AG09319 (cell line): ENCODE measurements at regions not wholly inside any gene's neighbourhood (a gene's known extent, or its start where the extent isn't known, plus 50 kb on each side); places are given as distances from the start of the nearest gene placed in this dataset.

Source experiments
- DNase-seq: peaks from one replicate; pipeline ENCODE4 v3.0.0-alpha.2; 2010; ENCODE audit warnings: low read depth; ENCODE audit errors: extremely low read depth
- TF ChIP-seq, protein P1 (sequence below): IDR thresholded peaks from 2 replicates; pipeline ENCODE4 v1.5.1; 2011; ENCODE audit warnings: low read depth, mild to moderate bottlenecking, inconsistent platforms, low read length, moderate library complexity

DNA sequence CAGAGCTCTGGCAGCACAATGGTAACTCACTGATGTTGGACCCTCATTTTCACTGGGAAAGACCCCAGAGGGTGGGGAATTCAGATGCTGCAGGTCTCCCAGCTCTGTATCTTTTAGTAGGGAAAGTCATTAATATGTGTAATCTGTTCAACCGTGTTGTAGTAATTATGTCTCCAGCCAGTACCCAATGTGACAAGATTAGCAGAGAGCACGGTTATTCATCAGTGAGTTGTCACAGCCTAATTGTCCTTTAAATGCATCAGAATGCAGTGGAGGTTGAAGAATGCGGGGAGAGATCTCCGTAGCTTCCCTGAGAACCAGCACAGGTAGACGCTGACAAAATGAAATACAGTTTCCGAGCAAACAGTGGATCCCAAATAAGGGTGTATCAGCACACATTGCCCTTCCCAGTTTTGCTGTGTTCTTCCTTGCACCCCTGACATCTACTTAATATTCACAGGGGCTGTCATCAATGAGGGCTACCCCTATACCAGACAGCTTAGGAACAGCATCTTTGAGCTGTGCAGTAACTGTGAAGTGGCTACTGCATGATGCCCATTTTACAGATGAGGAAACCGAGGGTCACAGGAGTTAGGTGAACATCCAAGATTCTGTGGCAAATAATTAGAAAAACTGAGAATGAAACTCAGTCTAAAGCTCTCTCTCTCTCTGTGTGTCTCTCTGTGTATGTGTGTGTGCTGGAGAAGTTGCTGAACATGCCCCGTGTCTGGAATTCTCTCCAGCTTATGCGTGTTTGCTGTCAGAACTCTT, 430.4 kb upstream of the HS6ST1 start:
- DNase-seq: no peak

DNA sequence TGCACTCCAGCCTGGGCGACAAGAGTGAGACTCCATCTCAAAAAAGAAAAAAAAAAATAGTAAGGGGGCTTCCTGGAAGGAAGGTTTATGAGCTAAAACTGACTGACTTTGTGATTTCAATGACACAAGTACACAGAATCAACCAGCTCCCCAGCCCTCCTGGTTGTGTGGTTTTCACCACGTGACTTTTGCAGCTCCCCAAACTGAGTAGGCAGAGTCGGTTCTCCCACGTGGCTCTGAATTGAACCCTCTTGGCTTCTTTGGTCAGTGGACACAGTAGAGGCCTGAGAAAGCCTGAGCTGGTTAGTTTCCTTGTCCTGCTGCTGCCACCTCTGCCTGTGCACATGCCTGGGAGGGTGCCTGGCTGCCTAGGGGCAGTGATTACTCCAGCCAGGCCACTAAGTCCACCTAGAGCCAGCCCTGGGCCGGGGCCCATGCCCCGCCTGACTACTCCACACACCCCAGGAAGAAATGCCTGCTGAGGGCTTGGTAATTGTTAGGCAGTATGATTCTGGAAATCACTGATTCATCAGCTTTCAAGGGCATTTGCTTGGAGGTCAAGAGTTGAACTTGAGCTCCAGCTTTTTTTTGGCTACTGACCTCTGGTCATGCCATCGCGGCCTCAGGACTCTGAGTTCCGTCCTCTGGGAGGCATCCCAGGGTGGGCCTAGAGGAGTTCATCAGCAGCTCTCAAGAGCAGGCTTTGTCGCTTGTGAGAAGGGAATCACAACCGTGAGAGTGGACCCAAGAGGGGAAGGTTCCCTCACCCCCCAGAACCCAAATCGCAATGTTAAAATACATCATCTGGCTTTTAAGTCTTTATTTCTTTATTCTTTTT, 431.9 kb upstream of the HS6ST1 start:
- TF ChIP-seq, protein P1, sequence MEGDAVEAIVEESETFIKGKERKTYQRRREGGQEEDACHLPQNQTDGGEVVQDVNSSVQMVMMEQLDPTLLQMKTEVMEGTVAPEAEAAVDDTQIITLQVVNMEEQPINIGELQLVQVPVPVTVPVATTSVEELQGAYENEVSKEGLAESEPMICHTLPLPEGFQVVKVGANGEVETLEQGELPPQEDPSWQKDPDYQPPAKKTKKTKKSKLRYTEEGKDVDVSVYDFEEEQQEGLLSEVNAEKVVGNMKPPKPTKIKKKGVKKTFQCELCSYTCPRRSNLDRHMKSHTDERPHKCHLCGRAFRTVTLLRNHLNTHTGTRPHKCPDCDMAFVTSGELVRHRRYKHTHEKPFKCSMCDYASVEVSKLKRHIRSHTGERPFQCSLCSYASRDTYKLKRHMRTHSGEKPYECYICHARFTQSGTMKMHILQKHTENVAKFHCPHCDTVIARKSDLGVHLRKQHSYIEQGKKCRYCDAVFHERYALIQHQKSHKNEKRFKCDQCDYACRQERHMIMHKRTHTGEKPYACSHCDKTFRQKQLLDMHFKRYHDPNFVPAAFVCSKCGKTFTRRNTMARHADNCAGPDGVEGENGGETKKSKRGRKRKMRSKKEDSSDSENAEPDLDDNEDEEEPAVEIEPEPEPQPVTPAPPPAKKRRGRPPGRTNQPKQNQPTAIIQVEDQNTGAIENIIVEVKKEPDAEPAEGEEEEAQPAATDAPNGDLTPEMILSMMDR: no peak
- DNase-seq: no peak

More for the DNA sequence above, 430.4 kb upstream of the HS6ST1 start:
- TF ChIP-seq, protein P1: no peak

DNA sequence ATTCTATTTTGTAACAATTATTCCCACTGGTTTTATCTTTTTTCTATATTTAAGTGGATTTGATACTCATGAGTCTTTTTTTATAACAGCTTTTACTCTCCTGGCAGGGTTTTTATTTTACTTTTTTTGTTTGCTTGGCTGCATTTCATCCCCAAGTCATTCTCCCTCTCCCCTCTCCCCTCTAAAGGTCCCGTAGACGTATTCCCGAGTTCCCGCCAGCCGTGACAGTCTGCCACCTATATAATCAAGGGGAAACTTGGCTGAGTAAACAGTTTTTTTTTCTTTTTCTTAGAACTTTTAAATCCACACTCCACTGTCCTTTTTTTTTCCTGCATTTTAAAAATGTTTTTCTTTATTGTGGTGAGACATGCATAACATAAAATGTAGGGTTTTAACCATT, 433.1 kb upstream of the HS6ST1 start:
- DNase-seq: no peak
- TF ChIP-seq, protein P1: no peak

DNA sequence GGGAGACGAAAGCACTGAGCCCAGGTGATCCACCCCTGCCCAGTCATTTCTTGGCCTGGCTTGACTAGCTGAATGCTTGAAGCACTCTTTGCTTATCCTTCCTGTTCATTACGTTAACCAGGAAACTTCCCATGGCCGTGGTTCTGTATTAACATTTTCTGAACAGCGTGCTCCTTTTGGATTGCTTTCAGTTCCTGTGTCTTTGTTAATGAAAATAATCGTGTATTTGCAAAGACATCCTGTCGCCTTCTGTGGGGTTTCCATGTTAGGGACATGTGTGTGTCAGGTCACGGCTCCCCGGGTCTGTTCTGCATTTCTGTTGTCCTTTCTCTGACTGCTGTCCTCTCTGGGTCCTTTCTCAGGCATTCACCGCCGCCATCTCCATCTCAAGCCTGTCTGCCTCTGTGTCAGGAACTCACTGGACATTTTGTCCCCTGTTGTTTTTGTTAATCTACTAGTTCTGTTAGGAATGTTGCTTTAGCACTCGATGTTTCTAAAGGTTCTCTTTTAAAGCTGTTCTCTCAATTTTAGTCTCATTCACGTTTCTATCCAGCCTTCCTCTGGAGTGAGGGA, 434.1 kb upstream of the HS6ST1 start:
- DNase-seq: no peak
- TF ChIP-seq, protein P1: no peak

DNA sequence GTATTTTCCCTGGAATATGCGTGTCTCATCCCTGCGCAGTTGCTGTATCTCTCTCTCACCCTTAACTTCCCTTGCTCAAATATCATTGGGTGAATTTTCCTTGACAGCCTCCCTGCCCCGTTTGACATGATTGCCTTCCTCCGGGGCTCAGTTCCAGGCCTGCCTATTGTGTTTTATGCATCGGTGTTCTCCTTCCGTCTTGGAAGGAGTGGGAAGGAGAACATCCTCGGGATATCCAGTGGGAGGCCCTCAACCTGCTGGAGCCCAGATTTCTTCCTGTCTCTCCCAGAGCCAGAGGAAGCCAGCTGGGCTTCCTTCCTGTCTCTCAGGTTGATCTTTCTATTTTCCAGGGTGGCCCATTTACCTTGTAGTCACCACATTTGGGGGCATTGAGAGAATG, 434.7 kb upstream of the HS6ST1 start:
- DNase-seq: no peak
- TF ChIP-seq, protein P1: no peak

DNA sequence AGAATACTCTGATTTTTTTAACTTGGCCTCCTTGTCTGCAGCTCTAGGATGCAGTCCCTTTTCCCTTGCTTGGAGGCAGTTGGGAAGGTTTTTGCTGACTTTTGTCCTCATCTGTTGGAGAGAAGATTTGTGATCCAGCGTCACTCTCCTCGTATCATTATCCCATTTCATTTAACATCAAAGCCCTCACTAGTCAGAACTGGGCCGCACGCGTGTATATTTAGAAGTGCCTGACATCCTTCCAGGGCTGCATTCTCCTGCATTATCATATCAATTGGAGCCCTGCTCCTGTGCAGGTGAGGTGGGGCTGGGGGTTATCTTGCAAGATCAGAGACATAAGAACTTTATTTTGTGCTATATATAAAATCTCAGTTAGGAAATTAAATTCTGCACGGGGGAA, 435.1 kb upstream of the HS6ST1 start:
- no peak for DNase-seq
- TF ChIP-seq, protein P1: no peak
